HepG2 (cell line): ENCODE measurements at regions not wholly inside any gene's neighbourhood (a gene's known extent, or its start where the extent isn't known, plus 50 kb on each side); places are given as distances from the start of the nearest gene placed in this dataset.

Experiments used
- ATAC-seq: fragments of 200-7000 bp; cut with Tn5 transposase; 3 replicates; pipeline ENCODE4 v1.9.1; 2020; ENCODE audit warnings: mild to moderate bottlenecking, moderate library complexity
- BruUV-seq: library from RNA; stranded (reverse); fragments of 400-500 nt; replicated peaks from 2 replicates; lab custom pipeline; 2021; lab: Mats Ljungman, UMichigan
- CTCF ChIA-PET: fragments of 300-600 bp; formaldehyde crosslinking; extraction: SDS; loops from one replicate; lab custom pipeline; 2021; ENCODE audit warnings: low total read pairs, inconsistent platforms, low intra/inter-chr PET ratio; lab: Yijun Ruan, JAX
- POLR2A ChIA-PET: fragments of 350-600 bp; sonication (Branson Sonifier 250); formaldehyde crosslinking; loops from one replicate; lab custom pipeline; 2020; ENCODE audit warnings: antibody characterized with exemption, inconsistent platforms; lab: Yijun Ruan, JAX
- DNase-seq: peaks from one replicate; pipeline ENCODE4 v3.0.0-alpha.2; 2015; ENCODE audit warnings: low spot score
- FAIRE-seq: peaks from 3 replicates; lab custom pipeline; 2011; peaks lifted over from hg19 to GRCh38; lab: Jason Lieb, UNC
- H2AFZ ChIP-seq: one replicate; pipeline ENCODE4 v1.6.1; 2011; ENCODE audit warnings: low read length, inconsistent platforms
- H3K27ac ChIP-seq: fragments of 300-600 bp; 3 replicates; pipeline ENCODE4 v1.8.0; 2011; ENCODE audit warnings: mixed run types, mild to moderate bottlenecking, mixed read lengths, low read length, inconsistent platforms; ENCODE audit not compliant: insufficient read depth; ENCODE audit errors: extremely low read length
- H3K27me3 ChIP-seq, 2 experiments: fragments of 200-600 bp in 1 of 2; 2 replicates in 1 of 2; 3 replicates in 1 of 2; pipeline versions ENCODE4 v1.6.0 to v1.8.0; 2011; ENCODE audit warnings: low read length in 2 of 2, mild to moderate bottlenecking in 2 of 2, moderate library complexity in 2 of 2, inconsistent platforms in 1 of 2; ENCODE audit not compliant: insufficient read depth in 2 of 2, control insufficient read depth in 1 of 2
- H3K36me3 ChIP-seq, 2 experiments: fragments of 200-600 bp in 1 of 2; replicated peaks in 1 of 2; 2 replicates in 1 of 2; 3 replicates in 1 of 2; pipeline versions ENCODE4 v1.5.1 to v1.8.0; 2011; ENCODE audit warnings: low read length in 2 of 2, inconsistent platforms in 1 of 2; ENCODE audit not compliant: insufficient read depth in 2 of 2, control insufficient read depth in 1 of 2
- H3K4me1 ChIP-seq: 2 replicates; pipeline ENCODE4 v1.5.1; 2012; ENCODE audit warnings: low read length, inconsistent platforms; ENCODE audit not compliant: insufficient read depth
- H3K4me2 ChIP-seq: 2 replicates; pipeline ENCODE4 v1.6.0; 2011; ENCODE audit warnings: low read depth, low read length, inconsistent platforms
- H3K4me3 ChIP-seq, 3 experiments: fragments of 200-600 bp in 1 of 3; sonication (generic), shearing (Covaris generic) in 1 of 3; replicated peaks in 1 of 3; 2 replicates each; pipeline ENCODE4 v1.5.1; 2011 to 2016; ENCODE audit warnings: low read length in 3 of 3, inconsistent platforms in 2 of 3, low read depth in 2 of 3, mild to moderate bottlenecking in 2 of 3, control low read depth in 1 of 3, mixed read lengths in 1 of 3; ENCODE audit not compliant: insufficient read depth in 1 of 3
- H3K79me2 ChIP-seq: one replicate; pipeline ENCODE4 v1.6.1; 2011; ENCODE audit warnings: low read length, inconsistent platforms; ENCODE audit not compliant: insufficient read depth
- H3K9ac ChIP-seq: 2 replicates; pipeline ENCODE4 v1.6.0; 2011; ENCODE audit warnings: mild to moderate bottlenecking, low read depth, low read length, inconsistent platforms; ENCODE audit not compliant: insufficient read depth
- H3K9me3 ChIP-seq: 2 replicates; pipeline ENCODE4 v1.5.1; 2012; ENCODE audit warnings: mild to moderate bottlenecking, low read length
- H4K20me1 ChIP-seq: 2 replicates; pipeline ENCODE4 v1.6.0; 2011; ENCODE audit warnings: inconsistent platforms, mild to moderate bottlenecking, low read length, moderate library complexity; ENCODE audit not compliant: insufficient read depth
- FOXA3 ChIP-seq: IDR thresholded peaks from 2 replicates; pipeline ENCODE4 v1.6.1; 2016; ENCODE audit warnings: missing genetic modification reagents, missing compliant biosample characterization
- FOXJ3 ChIP-seq: sonication (generic); formaldehyde crosslinking; IDR thresholded peaks from 2 replicates; pipeline ENCODE4 v1.4.0; 2020; ENCODE audit warnings: missing genetic modification reagents, mild to moderate bottlenecking, borderline replicate concordance
- SALL1 ChIP-seq: sonication (generic); formaldehyde crosslinking; IDR thresholded peaks from 2 replicates; pipeline ENCODE4 v1.8.0; 2022; ENCODE audit warnings: mild to moderate bottlenecking, missing genetic modification reagents
- TEAD2 ChIP-seq: sonication (generic); formaldehyde crosslinking; IDR thresholded peaks from 2 replicates; pipeline ENCODE4 v1.9.0; 2021; ENCODE audit warnings: missing genetic modification reagents
- WIZ ChIP-seq: sonication (generic); formaldehyde crosslinking; IDR thresholded peaks from 2 replicates; pipeline ENCODE4 v1.5.1; 2020; ENCODE audit warnings: mild to moderate bottlenecking, missing genetic modification reagents
- ZBTB38 ChIP-seq: sonication (generic); formaldehyde crosslinking; IDR thresholded peaks from 2 replicates; pipeline ENCODE4 v1.5.1; 2020; ENCODE audit warnings: mild to moderate bottlenecking, missing genetic modification reagents
- ZNF225 ChIP-seq: sonication (generic); formaldehyde crosslinking; IDR thresholded peaks from 2 replicates; pipeline ENCODE4 v1.4.0; 2020; ENCODE audit warnings: mild to moderate bottlenecking, missing genetic modification reagents
- ZNF33A ChIP-seq: sonication (generic); formaldehyde crosslinking; IDR thresholded peaks from 2 replicates; pipeline ENCODE4 v1.5.1; 2020; ENCODE audit warnings: missing genetic modification reagents, mild to moderate bottlenecking, moderate library complexity, borderline replicate concordance
- ZNF460 ChIP-seq: sonication (generic); formaldehyde crosslinking; IDR thresholded peaks from 2 replicates; pipeline ENCODE4 v1.5.1; 2020; ENCODE audit warnings: missing genetic modification reagents, mild to moderate bottlenecking, borderline replicate concordance
- ZNF550 ChIP-seq: sonication (generic); formaldehyde crosslinking; IDR thresholded peaks from 2 replicates; pipeline ENCODE4 v1.4.0; 2020; ENCODE audit warnings: mild to moderate bottlenecking, missing genetic modification reagents, borderline replicate concordance
- ZNF615 ChIP-seq: sonication (generic); formaldehyde crosslinking; IDR thresholded peaks from 2 replicates; pipeline ENCODE4 v1.5.0; 2020; ENCODE audit warnings: mild to moderate bottlenecking, missing genetic modification reagents, borderline replicate concordance
- ZNF746 ChIP-seq: sonication (generic); formaldehyde crosslinking; IDR thresholded peaks from 2 replicates; pipeline ENCODE4 v1.8.0; 2022; ENCODE audit warnings: mild to moderate bottlenecking, missing genetic modification reagents
- ZNF749 ChIP-seq: sonication (generic); formaldehyde crosslinking; IDR thresholded peaks from 2 replicates; pipeline ENCODE4 v1.8.0; 2022; ENCODE audit warnings: mild to moderate bottlenecking, missing genetic modification reagents, moderate library complexity, borderline replicate concordance
- WGBS: methylation state at CpG from one replicate; pipeline ENCODE4 v1.1.6; 2017; ENCODE audit warnings: low lambda C conversion rate; 5-methylcytosine and 5-hydroxymethylcytosine counted together
- in situ Hi-C: cut with HindIII; loops from 2 replicates; pipeline ENCODE4 v1.10.0; 2017; ENCODE audit warnings: low pct_unique_long_range_greater_than_20kb; ENCODE audit not compliant: extremely low pct_ligation_motif_present
- intact Hi-C: fragments of 100-400 bp; cut with micrococcal nuclease; formaldehyde crosslinking; loops from one replicate; pipeline ENCODE4 v1.10.0; 2022; ENCODE audit not compliant: unreplicated experiment
- TF ChIP-seq, protein P1 (sequence below): sonication (generic); formaldehyde crosslinking; IDR thresholded peaks from 2 replicates; pipeline ENCODE4 v1.4.0; 2020; ENCODE audit warnings: mild to moderate bottlenecking, missing genetic modification reagents
- TF ChIP-seq, protein P2 (sequence below): sonication (generic); formaldehyde crosslinking; IDR thresholded peaks from 2 replicates; pipeline ENCODE4 v1.4.0; 2020; ENCODE audit warnings: missing genetic modification reagents
- TF ChIP-seq, protein P3 (sequence below): sonication (generic); formaldehyde crosslinking; IDR thresholded peaks from 2 replicates; pipeline ENCODE4 v1.4.0; 2020; ENCODE audit warnings: missing genetic modification reagents, borderline replicate concordance
- TF ChIP-seq, protein P4 (sequence below): sonication (generic); formaldehyde crosslinking; IDR thresholded peaks from 2 replicates; pipeline ENCODE4 v1.4.0; 2020; ENCODE audit warnings: missing genetic modification reagents, low read depth, mild to moderate bottlenecking, borderline replicate concordance

GRCh38 chr7:119706608-119707007 lies 566.4 kb upstream of the KCND2 start (continued):
- TF ChIP-seq ZNF746 (no peak), FOXA3 (no peak), ZBTB38 (CRISPR knock-in tag) (no peak)
- TF ChIP-seq, protein P1, sequence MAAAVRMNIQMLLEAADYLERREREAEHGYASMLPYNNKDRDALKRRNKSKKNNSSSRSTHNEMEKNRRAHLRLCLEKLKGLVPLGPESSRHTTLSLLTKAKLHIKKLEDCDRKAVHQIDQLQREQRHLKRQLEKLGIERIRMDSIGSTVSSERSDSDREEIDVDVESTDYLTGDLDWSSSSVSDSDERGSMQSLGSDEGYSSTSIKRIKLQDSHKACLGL (CRISPR knock-in tag), result no peak
- TF ChIP-seq, protein P2, sequence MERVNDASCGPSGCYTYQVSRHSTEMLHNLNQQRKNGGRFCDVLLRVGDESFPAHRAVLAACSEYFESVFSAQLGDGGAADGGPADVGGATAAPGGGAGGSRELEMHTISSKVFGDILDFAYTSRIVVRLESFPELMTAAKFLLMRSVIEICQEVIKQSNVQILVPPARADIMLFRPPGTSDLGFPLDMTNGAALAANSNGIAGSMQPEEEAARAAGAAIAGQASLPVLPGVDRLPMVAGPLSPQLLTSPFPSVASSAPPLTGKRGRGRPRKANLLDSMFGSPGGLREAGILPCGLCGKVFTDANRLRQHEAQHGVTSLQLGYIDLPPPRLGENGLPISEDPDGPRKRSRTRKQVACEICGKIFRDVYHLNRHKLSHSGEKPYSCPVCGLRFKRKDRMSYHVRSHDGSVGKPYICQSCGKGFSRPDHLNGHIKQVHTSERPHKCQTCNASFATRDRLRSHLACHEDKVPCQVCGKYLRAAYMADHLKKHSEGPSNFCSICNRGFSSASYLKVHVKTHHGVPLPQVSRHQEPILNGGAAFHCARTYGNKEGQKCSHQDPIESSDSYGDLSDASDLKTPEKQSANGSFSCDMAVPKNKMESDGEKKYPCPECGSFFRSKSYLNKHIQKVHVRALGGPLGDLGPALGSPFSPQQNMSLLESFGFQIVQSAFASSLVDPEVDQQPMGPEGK, result no peak
- TF ChIP-seq, all 625 proteins: peak for 0

DNA sequence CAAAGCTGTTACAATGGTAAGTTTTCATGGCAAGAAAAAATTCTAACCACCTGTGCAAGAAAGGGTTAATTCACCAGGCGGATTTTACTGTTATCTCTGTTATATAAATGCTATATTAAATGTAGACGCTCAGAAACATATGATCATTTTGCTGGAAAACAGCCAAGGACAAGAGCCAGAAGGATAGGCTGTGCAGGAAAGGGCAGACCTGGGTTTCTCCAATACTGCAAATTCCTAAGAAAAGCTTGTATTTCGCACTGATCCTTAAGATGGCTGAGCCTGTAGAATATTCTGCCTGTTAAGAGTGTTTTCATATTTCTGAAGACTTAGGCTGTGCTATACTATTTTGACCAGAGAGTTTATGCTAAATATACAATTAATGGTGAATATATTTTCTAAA lies 564.1 kb upstream of the KCND2 start:
- Histone ChIP-seq H2AFZ (no peak overlapping the region), H3K27me3 (no peaks in the 10 kb centered on the region), H3K36me3 (no peaks in the 10 kb centered on the region), H3K4me1 (no peaks in the 10 kb centered on the region), H3K27ac (no peak overlapping the region), H3K4me3 (no peak overlapping the region), H3K79me2 (no peaks in the 10 kb centered on the region), H3K4me2 (no peak overlapping the region), H3K9ac (no peak overlapping the region), H3K9me3 (no peaks in the 10 kb centered on the region), H4K20me1 (no peaks in the 10 kb centered on the region)
- 4% methylated on average over 3 of the region's 3 CpGs for WGBS
- CTCF ChIA-PET, result no interaction called here
- ATAC-seq (no peak), DNase-seq (no peak), FAIRE-seq (no peak)
- in situ Hi-C loops (no loop called here), intact Hi-C loops (no loop called here)
- BruUV-seq, result no TSS peak
- POLR2A ChIA-PET, result no interaction called here
- TF ChIP-seq SALL1 (no peak), ZNF33A (CRISPR knock-in tag) (no peak), ZNF460 (CRISPR knock-in tag) (no peak), ZNF749 (CRISPR knock-in tag) (no peak), ZNF615 (no peak), WIZ (CRISPR knock-in tag) (no peak), FOXJ3 (no peak), TEAD2 (CRISPR knock-in tag) (no peak), ZNF225 (CRISPR knock-in tag) (no peak), ZNF550 (CRISPR knock-in tag) (no peak)
- TF ChIP-seq, protein P3, sequence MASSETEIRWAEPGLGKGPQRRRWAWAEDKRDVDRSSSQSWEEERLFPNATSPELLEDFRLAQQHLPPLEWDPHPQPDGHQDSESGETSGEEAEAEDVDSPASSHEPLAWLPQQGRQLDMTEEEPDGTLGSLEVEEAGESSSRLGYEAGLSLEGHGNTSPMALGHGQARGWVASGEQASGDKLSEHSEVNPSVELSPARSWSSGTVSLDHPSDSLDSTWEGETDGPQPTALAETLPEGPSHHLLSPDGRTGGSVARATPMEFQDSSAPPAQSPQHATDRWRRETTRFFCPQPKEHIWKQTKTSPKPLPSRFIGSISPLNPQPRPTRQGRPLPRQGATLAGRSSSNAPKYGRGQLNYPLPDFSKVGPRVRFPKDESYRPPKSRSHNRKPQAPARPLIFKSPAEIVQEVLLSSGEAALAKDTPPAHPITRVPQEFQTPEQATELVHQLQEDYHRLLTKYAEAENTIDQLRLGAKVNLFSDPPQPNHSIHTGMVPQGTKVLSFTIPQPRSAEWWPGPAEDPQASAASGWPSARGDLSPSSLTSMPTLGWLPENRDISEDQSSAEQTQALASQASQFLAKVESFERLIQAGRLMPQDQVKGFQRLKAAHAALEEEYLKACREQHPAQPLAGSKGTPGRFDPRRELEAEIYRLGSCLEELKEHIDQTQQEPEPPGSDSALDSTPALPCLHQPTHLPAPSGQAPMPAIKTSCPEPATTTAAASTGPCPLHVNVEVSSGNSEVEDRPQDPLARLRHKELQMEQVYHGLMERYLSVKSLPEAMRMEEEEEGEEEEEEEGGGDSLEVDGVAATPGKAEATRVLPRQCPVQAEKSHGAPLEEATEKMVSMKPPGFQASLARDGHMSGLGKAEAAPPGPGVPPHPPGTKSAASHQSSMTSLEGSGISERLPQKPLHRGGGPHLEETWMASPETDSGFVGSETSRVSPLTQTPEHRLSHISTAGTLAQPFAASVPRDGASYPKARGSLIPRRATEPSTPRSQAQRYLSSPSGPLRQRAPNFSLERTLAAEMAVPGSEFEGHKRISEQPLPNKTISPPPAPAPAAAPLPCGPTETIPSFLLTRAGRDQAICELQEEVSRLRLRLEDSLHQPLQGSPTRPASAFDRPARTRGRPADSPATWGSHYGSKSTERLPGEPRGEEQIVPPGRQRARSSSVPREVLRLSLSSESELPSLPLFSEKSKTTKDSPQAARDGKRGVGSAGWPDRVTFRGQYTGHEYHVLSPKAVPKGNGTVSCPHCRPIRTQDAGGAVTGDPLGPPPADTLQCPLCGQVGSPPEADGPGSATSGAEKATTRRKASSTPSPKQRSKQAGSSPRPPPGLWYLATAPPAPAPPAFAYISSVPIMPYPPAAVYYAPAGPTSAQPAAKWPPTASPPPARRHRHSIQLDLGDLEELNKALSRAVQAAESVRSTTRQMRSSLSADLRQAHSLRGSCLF (CRISPR knock-in tag), result no peak
- TF ChIP-seq, protein P4, sequence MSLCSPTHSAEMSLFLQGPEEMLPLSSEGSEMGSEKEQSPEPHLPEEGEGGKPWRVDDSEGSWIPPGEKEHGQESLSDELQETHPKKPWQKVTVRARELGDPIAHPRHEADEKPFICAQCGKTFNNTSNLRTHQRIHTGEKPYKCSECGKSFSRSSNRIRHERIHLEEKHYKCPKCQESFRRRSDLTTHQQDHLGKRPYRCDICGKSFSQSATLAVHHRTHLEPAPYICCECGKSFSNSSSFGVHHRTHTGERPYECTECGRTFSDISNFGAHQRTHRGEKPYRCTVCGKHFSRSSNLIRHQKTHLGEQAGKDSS, result no peak
